A549 (cell line): ENCODE measurements at regions not wholly inside any gene's neighbourhood (a gene's known extent, or its start where the extent isn't known, plus 50 kb on each side); places are given as distances from the start of the nearest gene placed in this dataset.
"Not testable (repeated sequence)": the region's sequence is repeated elsewhere in the genome, so short reads cannot be mapped to it uniquely, and the experiment has no call there.

Experiments used
- ATAC-seq, 2 experiments: fragments of 200-7000 bp in 1 of 2; fragments of >200 bp in 1 of 2; cut with Nextera tagmentation in 1 of 2; cut with Tn5 transposase in 1 of 2; 3 replicates each; pipeline versions ENCODE4 v1.8.0 to v1.9.1; 2018 to 2020; ENCODE audit warnings: mild to moderate bottlenecking in 1 of 2, moderate library complexity in 1 of 2
- CTCF ChIA-PET: fragments of 300-600 bp; sonication (Branson Sonifier 250); formaldehyde crosslinking; extraction: SDS; loops from one replicate; lab custom pipeline; 2021; ENCODE audit warnings: antibody characterized with exemption, inconsistent platforms; lab: Yijun Ruan, JAX
- POLR2A ChIA-PET: fragments of 350-600 bp; formaldehyde crosslinking; extraction: SDS; loops from one replicate; lab custom pipeline; 2021; ENCODE audit warnings: antibody characterized with exemption, inconsistent platforms; lab: Yijun Ruan, JAX
- DNase-seq, 2 experiments: peaks; one replicate each; pipeline versions ENCODE4 v3.0.0 to v3.0.0-alpha.2; 2011 to 2016; ENCODE audit warnings: low read depth in 1 of 2, low spot score in 1 of 2
- FAIRE-seq: peaks from 2 replicates; lab custom pipeline; 2011; peaks lifted over from hg19 to GRCh38; lab: Jason Lieb, UNC
- H3K27ac ChIP-seq, 2 experiments: fragments of >200 bp; sonication (Bioruptor Twin); formaldehyde crosslinking; 3 replicates each; pipeline ENCODE4 v1.5.1; 2016 to 2017
- H3K4me1 ChIP-seq: fragments of >200 bp; sonication (Bioruptor Twin); formaldehyde crosslinking; 3 replicates; pipeline ENCODE4 v1.6.1; 2016
- H3K4me2 ChIP-seq: fragments of >200 bp; sonication (Bioruptor Twin); formaldehyde crosslinking; 3 replicates; pipeline ENCODE4 v1.6.1; 2016
- H3K4me3 ChIP-seq: fragments of >200 bp; sonication (Bioruptor Twin); formaldehyde crosslinking; 3 replicates; pipeline ENCODE4 v1.5.1; 2016
- H3K9me3 ChIP-seq: fragments of >200 bp; sonication (Bioruptor Twin); formaldehyde crosslinking; 3 replicates; pipeline ENCODE4 v1.6.1; 2016
- CEBPB ChIP-seq, 2 experiments: fragments of >200 bp in 1 of 2; sonication (Bioruptor Twin) in 1 of 2; formaldehyde crosslinking in 1 of 2; IDR thresholded peaks; 2 replicates each; pipeline ENCODE4 v1.6.1; 2012 to 2016
- EHF ChIP-seq: fragments of 250-450 bp; sonication (Bioruptor Pico); IDR thresholded peaks from 2 replicates; pipeline ENCODE4 v1.5.0; 2020; ENCODE audit warnings: mild to moderate bottlenecking
- EHMT2 ChIP-seq: fragments of 200-600 bp; sonication (generic); IDR thresholded peaks from 2 replicates; pipeline ENCODE4 v1.6.1; 2016; ENCODE audit warnings: antibody characterized with exemption, low read depth, mild to moderate bottlenecking, moderate library complexity
- FOSB ChIP-seq: fragments of 250-450 bp; sonication (Bioruptor Pico); IDR thresholded peaks from 2 replicates; pipeline ENCODE4 v1.5.0; 2020; ENCODE audit warnings: mild to moderate bottlenecking, moderate library complexity
- FOSL2 ChIP-seq, 2 experiments: fragments of 450-650 bp in 1 of 2; fragments of >200 bp in 1 of 2; sonication (Bioruptor Twin) in 1 of 2; formaldehyde crosslinking; IDR thresholded peaks; 2 replicates each; pipeline versions ENCODE4 v1.5.0 to v1.6.1; 2016 to 2020; ENCODE audit warnings: mild to moderate bottlenecking in 1 of 2, moderate library complexity in 1 of 2
- GATA3 ChIP-seq: IDR thresholded peaks from 2 replicates; pipeline ENCODE4 v1.6.1; 2012; ENCODE audit warnings: borderline replicate concordance
- HOXA7 ChIP-seq: fragments of 250-450 bp; sonication (Bioruptor Pico); IDR thresholded peaks from 2 replicates; pipeline ENCODE4 v1.5.0; 2020; ENCODE audit warnings: mild to moderate bottlenecking, moderate library complexity
- KDM1A ChIP-seq: fragments of 200-600 bp; sonication (generic); IDR thresholded peaks from 2 replicates; pipeline ENCODE4 v1.6.1; 2016; ENCODE audit warnings: low read depth, mild to moderate bottlenecking
- KDM5A ChIP-seq: fragments of 200-600 bp; sonication (generic); IDR thresholded peaks from 2 replicates; pipeline ENCODE4 v1.6.1; 2016; ENCODE audit warnings: antibody characterized with exemption, mild to moderate bottlenecking
- MAFK ChIP-seq: fragments of 450-650 bp; IDR thresholded peaks from 2 replicates; pipeline ENCODE4 v1.6.1; 2014; ENCODE audit not compliant: partially characterized antibody
- MAZ ChIP-seq: fragments of 150-350 bp; IDR thresholded peaks from 2 replicates; pipeline ENCODE4 v1.6.1; 2014; ENCODE audit warnings: antibody characterized with exemption, low read depth, low read length, borderline replicate concordance
- MYC ChIP-seq: IDR thresholded peaks from 2 replicates; pipeline ENCODE4 v1.6.1; 2012; ENCODE audit warnings: mild to moderate bottlenecking, inconsistent platforms, low read length, improper control_type of control experiment, borderline replicate concordance
- NR3C1 ChIP-seq: fragments of >200 bp; sonication (Bioruptor Twin); formaldehyde crosslinking; IDR thresholded peaks from 3 replicates; pipeline ENCODE4 v1.6.1; 2017
- RARB ChIP-seq: fragments of 250-450 bp; sonication (Bioruptor Pico); IDR thresholded peaks from 2 replicates; pipeline ENCODE4 v1.8.0; 2021; ENCODE audit warnings: mild to moderate bottlenecking, moderate library complexity
- RCOR1 ChIP-seq: fragments of 150-350 bp; IDR thresholded peaks from 2 replicates; pipeline ENCODE4 v1.6.1; 2014; ENCODE audit warnings: antibody characterized with exemption, low read length, low read depth
- SMC3 ChIP-seq: fragments of >200 bp; sonication (Bioruptor Twin); formaldehyde crosslinking; IDR thresholded peaks from 3 replicates; pipeline ENCODE4 v1.6.1; 2018; ENCODE audit warnings: inconsistent platforms
- TFCP2L1 ChIP-seq: fragments of 250-450 bp; sonication (Bioruptor Pico); IDR thresholded peaks from 2 replicates; pipeline ENCODE4 v1.5.0; 2021; ENCODE audit warnings: mild to moderate bottlenecking
- ZSCAN20 ChIP-seq: fragments of 250-450 bp; sonication (Bioruptor Pico); IDR thresholded peaks from 2 replicates; pipeline ENCODE4 v1.8.0; 2022; ENCODE audit warnings: mild to moderate bottlenecking, moderate library complexity
- WGBS: methylation state at CpG from one replicate; pipeline ENCODE4 v1.1.6; 2017; ENCODE audit errors: missing lambda C conversion rate; 5-methylcytosine and 5-hydroxymethylcytosine counted together
- TF ChIP-seq, protein P1 (sequence below): fragments of >200 bp; sonication (Bioruptor Twin); formaldehyde crosslinking; IDR thresholded peaks from 3 replicates; pipeline ENCODE4 v1.5.1; 2016
- TF ChIP-seq, protein P2 (sequence below): fragments of 150-350 bp; IDR thresholded peaks from 2 replicates; pipeline ENCODE4 v1.6.1; 2014; ENCODE audit warnings: low read depth, mild to moderate bottlenecking, low read length
- TF ChIP-seq, protein P3 (sequence below): IDR thresholded peaks from 2 replicates; pipeline ENCODE4 v1.6.1; 2012
- TF ChIP-seq, protein P4 (sequence below): fragments of 450-650 bp; IDR thresholded peaks from 2 replicates; pipeline ENCODE4 v1.6.1; 2014; ENCODE audit warnings: antibody characterized with exemption
- TF ChIP-seq, protein P5 (sequence below): IDR thresholded peaks from 2 replicates; pipeline ENCODE4 v1.6.1; 2012
- TF ChIP-seq, protein P6 (sequence below): fragments of 250-450 bp; sonication (Bioruptor Pico); IDR thresholded peaks from 2 replicates; pipeline ENCODE4 v1.5.0; 2021; ENCODE audit warnings: mild to moderate bottlenecking, moderate library complexity, borderline replicate concordance

DNA sequence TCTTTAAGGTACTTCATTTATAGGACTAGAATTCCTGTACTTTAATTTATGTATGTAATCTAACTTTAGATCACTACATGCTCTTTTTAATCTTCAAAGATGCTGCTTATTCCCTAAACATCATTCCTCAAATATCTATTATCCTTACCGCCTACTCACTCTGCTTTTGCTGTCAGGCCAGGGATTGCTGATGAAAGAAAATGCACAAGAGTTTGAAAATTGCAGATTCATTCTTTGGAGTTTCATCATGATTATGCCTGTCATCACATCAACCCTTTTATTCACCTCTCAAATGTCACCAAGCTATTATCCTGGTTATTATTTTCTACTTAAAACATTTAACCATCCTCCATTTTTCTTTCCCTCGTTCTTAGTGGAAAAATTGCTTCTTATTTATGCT is 802.7 kb downstream of the METTL15 start:
- 88% methylated on average over 2 of the region's 2 CpGs for WGBS
- no peaks in the 10 kb centered on the region for H3K4me1 ChIP-seq
- ATAC-seq = no peak
- no peak overlapping the region for H3K4me3 ChIP-seq
- TF ChIP-seq NR3C1 = no peak
- TF ChIP-seq, protein P1, sequence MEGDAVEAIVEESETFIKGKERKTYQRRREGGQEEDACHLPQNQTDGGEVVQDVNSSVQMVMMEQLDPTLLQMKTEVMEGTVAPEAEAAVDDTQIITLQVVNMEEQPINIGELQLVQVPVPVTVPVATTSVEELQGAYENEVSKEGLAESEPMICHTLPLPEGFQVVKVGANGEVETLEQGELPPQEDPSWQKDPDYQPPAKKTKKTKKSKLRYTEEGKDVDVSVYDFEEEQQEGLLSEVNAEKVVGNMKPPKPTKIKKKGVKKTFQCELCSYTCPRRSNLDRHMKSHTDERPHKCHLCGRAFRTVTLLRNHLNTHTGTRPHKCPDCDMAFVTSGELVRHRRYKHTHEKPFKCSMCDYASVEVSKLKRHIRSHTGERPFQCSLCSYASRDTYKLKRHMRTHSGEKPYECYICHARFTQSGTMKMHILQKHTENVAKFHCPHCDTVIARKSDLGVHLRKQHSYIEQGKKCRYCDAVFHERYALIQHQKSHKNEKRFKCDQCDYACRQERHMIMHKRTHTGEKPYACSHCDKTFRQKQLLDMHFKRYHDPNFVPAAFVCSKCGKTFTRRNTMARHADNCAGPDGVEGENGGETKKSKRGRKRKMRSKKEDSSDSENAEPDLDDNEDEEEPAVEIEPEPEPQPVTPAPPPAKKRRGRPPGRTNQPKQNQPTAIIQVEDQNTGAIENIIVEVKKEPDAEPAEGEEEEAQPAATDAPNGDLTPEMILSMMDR = no peak
- no peak for DNase-seq
- ChIA-PET CTCF (no interaction called here), POLR2A (no interaction called here)
- no peak overlapping the region for H3K4me2 ChIP-seq
- no peak overlapping the region for H3K27ac ChIP-seq
- no peak for FAIRE-seq
- no peaks in the 10 kb centered on the region for H3K9me3 ChIP-seq

DNA sequence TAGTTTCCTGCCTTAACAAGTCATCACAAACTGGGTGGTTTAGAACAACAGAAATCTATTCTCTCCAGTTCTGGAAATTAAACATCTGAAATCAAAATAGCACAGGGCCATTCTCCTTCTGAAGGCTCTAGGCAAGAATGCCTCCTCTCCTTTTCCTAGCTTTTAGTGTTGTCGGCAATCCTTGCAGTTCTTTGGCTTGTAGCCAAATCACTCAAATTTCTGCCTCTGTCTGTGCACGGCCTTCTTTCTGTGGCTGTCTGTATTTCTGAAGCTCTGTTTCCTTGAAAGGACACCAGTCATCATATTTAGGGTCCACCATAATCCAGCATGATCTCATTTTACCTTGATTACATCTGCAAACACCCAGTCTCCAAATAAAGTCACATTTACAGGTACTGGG is 795.5 kb downstream of the METTL15 start:
- DNase-seq = no peak
- peak; percentile 30 for TF ChIP-seq MAFK
- TF ChIP-seq KDM1A = no peak
- no peak for FAIRE-seq
- Histone ChIP-seq H3K27ac (0 out of 6 replicates have a peak overlapping the region, but pooled peaks of 1 of the 2 experiments have one; percentile 6), H3K4me1 (no peaks in the 10 kb centered on the region), H3K4me3 (no peak overlapping the region), H3K9me3 (no peaks in the 10 kb centered on the region), H3K4me2 (no peak overlapping the region)
- CTCF ChIA-PET = no interaction called here
- WGBS = 75% methylated on average over 2 of the region's 2 CpGs
- no peak for ATAC-seq
- POLR2A ChIA-PET = no interaction called here

DNA sequence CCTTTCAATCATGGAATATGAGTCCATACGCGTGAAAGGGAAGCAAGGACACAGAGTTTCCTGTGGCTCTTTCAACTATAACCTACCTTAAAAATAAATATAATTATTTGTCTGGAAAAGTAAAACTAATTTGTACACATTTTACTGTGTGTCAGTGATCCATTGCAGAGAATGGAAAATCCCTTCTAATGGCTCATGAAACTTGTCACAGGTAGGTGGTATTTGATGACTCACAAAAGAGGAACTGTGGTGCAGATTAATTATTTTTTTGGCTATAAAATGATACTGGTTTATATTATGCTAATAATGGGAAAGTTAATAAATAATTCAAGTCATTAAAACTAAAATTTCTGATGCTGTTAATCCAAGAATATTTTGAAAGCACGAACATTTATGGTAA is 792.2 kb downstream of the METTL15 start:
- H3K4me1 ChIP-seq = no peaks in the 10 kb centered on the region
- POLR2A ChIA-PET = no interaction called here
- FAIRE-seq (no peak), DNase-seq (no peak), ATAC-seq (no peak)
- no peak for TF ChIP-seq RCOR1
- WGBS = 83% methylated on average over 3 of the region's 3 CpGs
- CTCF ChIA-PET = no interaction called here
- H3K27ac ChIP-seq = no peak overlapping the region
- no peaks in the 10 kb centered on the region; the same call in 2 of the 3 replicates for H3K9me3 ChIP-seq
- no peak overlapping the region for H3K4me3 ChIP-seq
- H3K4me2 ChIP-seq = no peak overlapping the region

DNA sequence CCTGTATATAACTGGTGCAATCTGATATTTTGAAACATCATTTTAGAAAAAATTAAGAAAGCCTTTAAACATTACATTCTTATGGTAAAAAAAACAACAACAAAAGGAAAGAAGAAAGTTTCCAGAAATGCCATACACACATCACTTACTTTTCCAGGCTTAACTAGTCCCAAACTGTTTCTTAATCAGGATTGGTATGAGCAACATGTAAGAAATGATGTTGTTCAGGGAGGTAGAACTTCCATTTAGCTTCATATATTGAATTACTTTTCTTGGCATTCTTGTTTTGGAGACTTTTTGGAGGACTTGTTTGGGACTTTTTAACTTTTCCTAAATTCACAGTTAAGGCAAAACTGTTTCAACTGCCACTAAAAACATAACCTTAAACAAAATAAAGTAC is 791.5 kb downstream of the METTL15 start:
- ChIA-PET POLR2A (no interaction called here), CTCF (no interaction called here)
- H3K4me3 ChIP-seq = no peak overlapping the region
- no peak for FAIRE-seq
- TF ChIP-seq KDM5A (no peak), CEBPB (IDR thresholded peaks at IDR 0.05) (no peak), HOXA7 (no peak), ZSCAN20 (CRISPR knock-in tag) (no peak), EHMT2 (no peak), EHF (no peak), MAZ (no peak), MYC (no peak), FOSB (CRISPR knock-in tag) (no peak), GATA3 (no peak), RARB (CRISPR knock-in tag) (no peak), FOSL2 (IDR thresholded peaks at IDR 0.05) (no peak), FOSL2 (CRISPR knock-in tag; IDR thresholded peaks at IDR 0.05) (no peak), TFCP2L1 (no peak), SMC3 (no peak)
- TF ChIP-seq, protein P2, sequence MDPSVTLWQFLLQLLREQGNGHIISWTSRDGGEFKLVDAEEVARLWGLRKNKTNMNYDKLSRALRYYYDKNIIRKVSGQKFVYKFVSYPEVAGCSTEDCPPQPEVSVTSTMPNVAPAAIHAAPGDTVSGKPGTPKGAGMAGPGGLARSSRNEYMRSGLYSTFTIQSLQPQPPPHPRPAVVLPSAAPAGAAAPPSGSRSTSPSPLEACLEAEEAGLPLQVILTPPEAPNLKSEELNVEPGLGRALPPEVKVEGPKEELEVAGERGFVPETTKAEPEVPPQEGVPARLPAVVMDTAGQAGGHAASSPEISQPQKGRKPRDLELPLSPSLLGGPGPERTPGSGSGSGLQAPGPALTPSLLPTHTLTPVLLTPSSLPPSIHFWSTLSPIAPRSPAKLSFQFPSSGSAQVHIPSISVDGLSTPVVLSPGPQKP = no peak
- TF ChIP-seq, protein P3, sequence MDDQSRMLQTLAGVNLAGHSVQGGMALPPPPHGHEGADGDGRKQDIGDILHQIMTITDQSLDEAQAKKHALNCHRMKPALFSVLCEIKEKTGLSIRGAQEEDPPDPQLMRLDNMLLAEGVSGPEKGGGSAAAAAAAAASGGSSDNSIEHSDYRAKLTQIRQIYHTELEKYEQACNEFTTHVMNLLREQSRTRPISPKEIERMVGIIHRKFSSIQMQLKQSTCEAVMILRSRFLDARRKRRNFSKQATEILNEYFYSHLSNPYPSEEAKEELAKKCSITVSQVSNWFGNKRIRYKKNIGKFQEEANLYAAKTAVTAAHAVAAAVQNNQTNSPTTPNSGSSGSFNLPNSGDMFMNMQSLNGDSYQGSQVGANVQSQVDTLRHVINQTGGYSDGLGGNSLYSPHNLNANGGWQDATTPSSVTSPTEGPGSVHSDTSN = no peak
- TF ChIP-seq, protein P4, sequence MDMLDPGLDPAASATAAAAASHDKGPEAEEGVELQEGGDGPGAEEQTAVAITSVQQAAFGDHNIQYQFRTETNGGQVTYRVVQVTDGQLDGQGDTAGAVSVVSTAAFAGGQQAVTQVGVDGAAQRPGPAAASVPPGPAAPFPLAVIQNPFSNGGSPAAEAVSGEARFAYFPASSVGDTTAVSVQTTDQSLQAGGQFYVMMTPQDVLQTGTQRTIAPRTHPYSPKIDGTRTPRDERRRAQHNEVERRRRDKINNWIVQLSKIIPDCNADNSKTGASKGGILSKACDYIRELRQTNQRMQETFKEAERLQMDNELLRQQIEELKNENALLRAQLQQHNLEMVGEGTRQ = no peak
- TF ChIP-seq, protein P5, sequence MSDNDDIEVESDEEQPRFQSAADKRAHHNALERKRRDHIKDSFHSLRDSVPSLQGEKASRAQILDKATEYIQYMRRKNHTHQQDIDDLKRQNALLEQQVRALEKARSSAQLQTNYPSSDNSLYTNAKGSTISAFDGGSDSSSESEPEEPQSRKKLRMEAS = no peak
- TF ChIP-seq, protein P6, sequence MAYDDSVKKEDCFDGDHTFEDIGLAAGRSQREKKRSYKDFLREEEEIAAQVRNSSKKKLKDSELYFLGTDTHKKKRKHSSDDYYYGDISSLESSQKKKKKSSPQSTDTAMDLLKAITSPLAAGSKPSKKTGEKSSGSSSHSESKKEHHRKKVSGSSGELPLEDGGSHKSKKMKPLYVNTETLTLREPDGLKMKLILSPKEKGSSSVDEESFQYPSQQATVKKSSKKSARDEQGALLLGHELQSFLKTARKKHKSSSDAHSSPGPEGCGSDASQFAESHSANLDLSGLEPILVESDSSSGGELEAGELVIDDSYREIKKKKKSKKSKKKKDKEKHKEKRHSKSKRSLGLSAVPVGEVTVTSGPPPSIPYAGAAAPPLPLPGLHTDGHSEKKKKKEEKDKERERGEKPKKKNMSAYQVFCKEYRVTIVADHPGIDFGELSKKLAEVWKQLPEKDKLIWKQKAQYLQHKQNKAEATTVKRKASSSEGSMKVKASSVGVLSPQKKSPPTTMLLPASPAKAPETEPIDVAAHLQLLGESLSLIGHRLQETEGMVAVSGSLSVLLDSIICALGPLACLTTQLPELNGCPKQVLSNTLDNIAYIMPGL = no peak
- no peak for ATAC-seq
- no peaks in the 10 kb centered on the region for H3K4me1 ChIP-seq
- no peak for DNase-seq
- H3K9me3 ChIP-seq = no peaks in the 10 kb centered on the region; the same call in 2 of the 3 replicates
- H3K27ac ChIP-seq = no peak overlapping the region
- no peak overlapping the region for H3K4me2 ChIP-seq

DNA sequence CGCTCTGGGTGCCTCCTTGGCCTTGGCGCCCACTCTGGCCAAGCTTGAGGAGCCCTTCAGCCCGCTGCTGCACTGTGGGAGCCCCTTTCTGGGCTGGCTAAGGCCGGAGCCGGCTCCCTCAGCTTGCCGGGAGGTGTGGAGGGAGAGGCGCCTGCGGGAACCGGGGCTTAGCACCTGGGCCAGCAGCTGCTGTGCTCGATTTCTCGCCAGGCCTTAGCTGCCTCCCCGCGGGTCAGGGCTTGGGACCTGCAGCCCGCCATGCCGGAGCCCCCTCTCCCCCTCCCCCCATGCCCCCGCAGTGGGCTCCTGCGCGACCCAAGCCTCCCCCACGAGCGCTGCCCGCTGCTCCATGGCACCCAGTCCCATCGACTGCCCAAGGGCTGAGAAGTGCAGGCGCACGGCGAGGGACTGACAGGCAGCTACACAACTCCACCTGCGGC is 782.4 kb downstream of the METTL15 start:
- H3K27ac ChIP-seq, DNase-seq, FAIRE-seq, H3K9me3 ChIP-seq, POLR2A ChIA-PET, H3K4me2 ChIP-seq, ATAC-seq, H3K4me1 ChIP-seq, H3K4me3 ChIP-seq: not testable (repeated sequence)
- 95% methylated on average over 7 of the region's 26 CpGs for WGBS
- CTCF ChIA-PET = interaction anchor here (0.9 kb wide), 1 partner anchor 15 kb away, joined by 3 read pairs; no protein-coding TSS in a partner anchor
